ENCODE measurements at regions not wholly inside any gene's neighbourhood (a gene's known extent, or its start where the extent isn't known, plus 50 kb on each side); places are given as distances from the start of the nearest gene placed in this dataset.

- TF ChIP-seq, protein P1, sequence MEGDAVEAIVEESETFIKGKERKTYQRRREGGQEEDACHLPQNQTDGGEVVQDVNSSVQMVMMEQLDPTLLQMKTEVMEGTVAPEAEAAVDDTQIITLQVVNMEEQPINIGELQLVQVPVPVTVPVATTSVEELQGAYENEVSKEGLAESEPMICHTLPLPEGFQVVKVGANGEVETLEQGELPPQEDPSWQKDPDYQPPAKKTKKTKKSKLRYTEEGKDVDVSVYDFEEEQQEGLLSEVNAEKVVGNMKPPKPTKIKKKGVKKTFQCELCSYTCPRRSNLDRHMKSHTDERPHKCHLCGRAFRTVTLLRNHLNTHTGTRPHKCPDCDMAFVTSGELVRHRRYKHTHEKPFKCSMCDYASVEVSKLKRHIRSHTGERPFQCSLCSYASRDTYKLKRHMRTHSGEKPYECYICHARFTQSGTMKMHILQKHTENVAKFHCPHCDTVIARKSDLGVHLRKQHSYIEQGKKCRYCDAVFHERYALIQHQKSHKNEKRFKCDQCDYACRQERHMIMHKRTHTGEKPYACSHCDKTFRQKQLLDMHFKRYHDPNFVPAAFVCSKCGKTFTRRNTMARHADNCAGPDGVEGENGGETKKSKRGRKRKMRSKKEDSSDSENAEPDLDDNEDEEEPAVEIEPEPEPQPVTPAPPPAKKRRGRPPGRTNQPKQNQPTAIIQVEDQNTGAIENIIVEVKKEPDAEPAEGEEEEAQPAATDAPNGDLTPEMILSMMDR (IDR thresholded peaks at IDR 0.05) = no peak
- TF ChIP-seq EZH2phosphoT487 (IDR thresholded peaks at IDR 0.05) (no peak), EZH2 (IDR thresholded peaks at IDR 0.05) (no peak)
Observed at GRCh38 chr15:81427176-81427575, 53.2 kb upstream of the TMC3 start.

All from neural progenitor cell (in vitro differentiated cells).